GM12892 (cell line): ENCODE measurements at regions not wholly inside any gene's neighbourhood (a gene's known extent, or its start where the extent isn't known, plus 50 kb on each side); places are given as distances from the start of the nearest gene placed in this dataset.

ENCODE experiments used
- POLR2A ChIP-seq: IDR thresholded peaks from 2 replicates; pipeline ENCODE4 v1.6.1; 2011; ENCODE audit warnings: low read depth, low read length, control low read depth
- TAF1 ChIP-seq: IDR thresholded peaks from 2 replicates; pipeline ENCODE4 v1.6.1; 2011; ENCODE audit warnings: low read depth, mild to moderate bottlenecking, control low read depth, low read length, borderline replicate concordance

- TF ChIP-seq POLR2A (no peak), TAF1 (no peak)
Measured at GRCh38 chr2:155054712-155055111, 356.2 kb downstream of the KCNJ3 start.
